ENCODE measurements at regions not wholly inside any gene's neighbourhood (a gene's known extent, or its start where the extent isn't known, plus 50 kb on each side); places are given as distances from the start of the nearest gene placed in this dataset.

DNA sequence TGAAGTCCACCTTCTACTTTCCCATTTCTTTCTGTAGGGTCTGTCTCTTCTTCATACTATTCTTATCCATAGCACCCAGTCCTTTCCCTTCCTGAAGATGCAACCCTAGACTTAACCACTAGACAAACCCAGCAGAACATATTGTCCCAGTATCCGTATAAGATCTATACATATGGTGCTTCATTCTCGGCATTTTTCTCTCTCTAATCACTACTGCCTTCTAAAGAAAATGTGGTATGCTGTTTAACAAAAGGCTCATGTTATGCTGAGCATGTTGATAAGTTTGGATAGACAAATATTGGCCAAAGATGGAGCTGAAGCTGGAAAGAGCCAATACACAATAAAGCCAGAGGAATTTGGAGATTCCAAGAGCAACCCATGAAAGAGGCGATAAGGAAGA, 212.6 kb downstream of the MAFB start:
- no peak for DNase-seq (ENCODE audit: extremely low spot score)
- ChIA-PET CTCF (no interaction called here), POLR2A (no interaction called here)
- TF ChIP-seq, protein P1, sequence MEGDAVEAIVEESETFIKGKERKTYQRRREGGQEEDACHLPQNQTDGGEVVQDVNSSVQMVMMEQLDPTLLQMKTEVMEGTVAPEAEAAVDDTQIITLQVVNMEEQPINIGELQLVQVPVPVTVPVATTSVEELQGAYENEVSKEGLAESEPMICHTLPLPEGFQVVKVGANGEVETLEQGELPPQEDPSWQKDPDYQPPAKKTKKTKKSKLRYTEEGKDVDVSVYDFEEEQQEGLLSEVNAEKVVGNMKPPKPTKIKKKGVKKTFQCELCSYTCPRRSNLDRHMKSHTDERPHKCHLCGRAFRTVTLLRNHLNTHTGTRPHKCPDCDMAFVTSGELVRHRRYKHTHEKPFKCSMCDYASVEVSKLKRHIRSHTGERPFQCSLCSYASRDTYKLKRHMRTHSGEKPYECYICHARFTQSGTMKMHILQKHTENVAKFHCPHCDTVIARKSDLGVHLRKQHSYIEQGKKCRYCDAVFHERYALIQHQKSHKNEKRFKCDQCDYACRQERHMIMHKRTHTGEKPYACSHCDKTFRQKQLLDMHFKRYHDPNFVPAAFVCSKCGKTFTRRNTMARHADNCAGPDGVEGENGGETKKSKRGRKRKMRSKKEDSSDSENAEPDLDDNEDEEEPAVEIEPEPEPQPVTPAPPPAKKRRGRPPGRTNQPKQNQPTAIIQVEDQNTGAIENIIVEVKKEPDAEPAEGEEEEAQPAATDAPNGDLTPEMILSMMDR (IDR thresholded peaks at IDR 0.05; ENCODE audit: control extremely low read depth, extremely low read depth, low read depth, missing control alignments) = no peak

DNA sequence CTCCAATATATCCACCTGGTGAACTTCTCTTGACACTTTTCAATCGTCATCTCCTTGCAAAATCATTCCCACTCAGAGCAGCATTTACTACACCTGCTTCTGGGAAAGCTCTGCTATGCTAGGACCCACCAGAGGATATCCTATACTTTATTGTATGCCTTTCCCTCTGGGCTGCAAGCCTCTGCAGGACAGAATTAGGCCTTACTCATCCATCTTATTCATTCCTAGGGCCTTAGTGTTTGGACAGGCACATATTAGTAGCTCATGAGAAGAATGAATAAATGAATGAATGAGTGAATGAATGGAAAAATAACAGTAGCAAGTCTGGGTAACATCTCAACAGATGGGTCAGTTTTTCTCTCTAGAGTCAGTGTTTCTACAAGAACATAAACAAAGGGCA, 216.1 kb downstream of the MAFB start:
- ChIA-PET POLR2A (no interaction called here), CTCF (interaction anchor here (1.6 kb wide), 1 partner anchor 9 kb away, joined by 4 read pairs; no protein-coding TSS in a partner anchor)
- DNase-seq (ENCODE audit: extremely low spot score) = no peak

DNA sequence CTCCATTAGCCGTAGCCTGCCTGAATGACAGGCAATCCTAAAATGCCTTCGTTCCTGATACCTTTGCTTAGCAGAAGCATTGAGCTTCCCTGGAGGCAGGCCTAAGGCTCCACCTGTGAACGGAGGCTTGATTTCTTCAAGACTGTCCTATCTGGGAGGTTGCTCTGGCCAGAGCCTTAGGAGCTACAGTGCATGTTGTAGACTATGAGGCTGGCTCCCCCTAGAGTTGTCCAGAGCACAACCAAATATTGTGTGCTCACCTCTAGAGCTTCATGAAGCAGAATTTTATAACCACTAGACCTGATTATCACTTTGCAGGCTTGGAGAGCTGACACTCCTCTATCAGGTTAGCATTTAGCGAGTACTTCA, 217.8 kb downstream of the MAFB start:
- DNase-seq (ENCODE audit: extremely low spot score) = no peak
- POLR2A ChIA-PET = no interaction called here
- TF ChIP-seq, protein P1 (IDR thresholded peaks at IDR 0.05; ENCODE audit: control extremely low read depth, extremely low read depth, low read depth, missing control alignments) = no peak
- CTCF ChIA-PET = no interaction called here

More for the DNA sequence above, 216.1 kb downstream of the MAFB start:
- TF ChIP-seq, protein P1 (IDR thresholded peaks at IDR 0.05; ENCODE audit: control extremely low read depth, extremely low read depth, low read depth, missing control alignments) = no peak

DNA sequence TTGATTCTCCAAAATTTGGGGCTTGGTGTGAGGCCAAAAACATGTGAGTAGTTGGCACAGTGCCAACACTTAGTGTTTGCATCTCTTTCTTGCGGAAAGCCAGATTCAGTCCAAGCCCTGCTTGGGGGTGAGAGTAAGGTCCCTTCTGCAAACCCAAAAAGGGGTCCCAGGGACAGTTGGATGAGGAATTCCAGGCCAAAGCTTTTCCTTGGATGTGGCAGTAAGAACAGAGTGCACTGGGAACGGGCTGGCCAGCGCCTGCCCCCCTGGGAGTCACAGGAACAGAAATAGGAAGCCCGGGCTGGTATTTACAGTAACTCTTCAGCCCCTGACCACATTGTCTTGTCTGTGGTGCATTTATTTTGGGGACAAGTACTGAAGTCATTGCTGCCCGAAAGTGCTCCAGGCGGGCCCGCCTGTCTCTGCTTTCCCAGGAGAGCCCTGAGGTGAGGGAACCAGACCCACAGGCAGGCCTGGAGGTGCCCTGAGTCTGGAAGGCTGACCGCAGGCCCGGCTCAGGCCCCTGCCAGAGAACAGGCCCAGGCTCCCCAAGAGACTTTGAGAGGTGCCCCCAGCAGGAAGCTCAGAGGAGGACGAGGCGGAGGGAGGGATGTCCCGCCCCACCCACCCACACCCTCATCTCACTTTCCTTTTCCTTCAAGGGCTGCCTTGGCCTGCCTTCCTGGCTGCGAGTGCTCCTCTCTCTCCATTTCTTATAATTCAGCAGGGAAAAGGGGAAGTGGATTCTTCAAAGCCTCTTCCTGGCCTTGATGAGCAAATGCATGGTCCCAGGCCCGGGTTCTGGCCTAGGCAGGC, 218.4 kb downstream of the MAFB start:
- TF ChIP-seq, protein P1 (IDR thresholded peaks at IDR 0.05; ENCODE audit: control extremely low read depth, extremely low read depth, low read depth, missing control alignments) = no peak
- POLR2A ChIA-PET = no interaction called here
- CTCF ChIA-PET = no interaction called here
- DNase-seq (ENCODE audit: extremely low spot score) = no peak

DNA sequence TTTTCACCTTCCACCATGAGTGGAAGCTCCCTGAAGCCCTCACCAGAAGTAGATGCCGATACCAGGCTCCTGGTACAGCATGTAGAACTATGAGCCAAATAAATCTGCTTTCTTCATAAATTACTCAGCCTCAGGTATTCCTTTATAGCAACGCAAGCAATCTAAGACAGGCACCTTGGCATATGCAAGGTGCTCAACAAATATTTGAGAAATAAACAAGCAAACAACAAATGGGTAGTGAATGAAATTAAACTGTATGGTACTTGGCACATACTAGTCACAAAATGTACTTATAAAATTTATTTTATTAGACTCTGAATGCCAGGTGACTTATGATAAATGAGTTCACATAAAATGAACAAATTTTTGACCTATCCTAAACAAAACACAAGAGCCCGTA, 220.3 kb downstream of the MAFB start:
- DNase-seq (ENCODE audit: extremely low spot score) = no peak
- CTCF ChIA-PET = interaction anchor here (0.6 to 1.3 kb wide), 3 partner anchors 10 to 13 kb away, joined by 3 read pairs; no protein-coding TSS in a partner anchor
- POLR2A ChIA-PET = no interaction called here
- TF ChIP-seq, protein P1 (IDR thresholded peaks at IDR 0.05; ENCODE audit: control extremely low read depth, extremely low read depth, low read depth, missing control alignments) = no peak

DNA sequence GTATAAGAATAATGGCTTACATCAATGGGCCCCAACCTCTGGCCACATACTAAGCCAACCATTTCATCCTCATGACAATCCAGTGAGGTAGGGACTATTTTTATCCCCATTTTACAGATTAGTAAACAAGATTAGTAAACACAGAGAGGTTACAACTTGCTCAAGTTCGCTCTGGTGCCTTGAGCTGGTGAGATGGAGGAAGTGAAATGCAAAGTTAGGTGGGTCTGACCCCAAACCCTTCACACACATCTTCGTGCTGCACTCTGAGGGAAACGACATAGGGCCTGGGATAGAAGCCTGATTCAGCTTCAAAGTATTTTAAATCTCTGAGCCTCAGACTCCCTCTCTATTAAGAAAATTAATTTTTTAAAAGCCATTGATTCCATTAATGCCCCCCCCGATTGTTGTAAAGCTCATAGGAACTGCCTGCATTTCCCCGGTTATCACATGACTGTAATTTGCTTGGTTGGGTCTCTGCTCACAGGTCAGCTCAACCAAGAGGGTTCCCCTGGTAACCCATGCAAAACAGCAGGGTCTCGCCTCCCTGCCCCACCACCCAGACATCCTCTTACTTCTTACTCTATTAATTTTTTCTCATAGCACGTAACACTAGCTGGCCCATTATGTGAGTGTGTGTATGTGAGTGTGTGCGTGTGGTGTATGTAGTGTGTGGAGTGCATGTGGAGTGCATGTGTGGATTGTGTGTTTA, 221.2 kb downstream of the MAFB start:
- ChIA-PET CTCF (interaction anchor here (1.3 kb wide), 1 partner anchor 12 kb away, joined by 3 read pairs; no protein-coding TSS in a partner anchor), POLR2A (no interaction called here)
- no peak for DNase-seq (ENCODE audit: extremely low spot score)
- TF ChIP-seq, protein P1 (IDR thresholded peaks at IDR 0.05; ENCODE audit: control extremely low read depth, extremely low read depth, low read depth, missing control alignments) = no peak

All from GM10248 (cell line).